ENCODE measurements at regions not wholly inside any gene's neighbourhood (a gene's known extent, or its start where the extent isn't known, plus 50 kb on each side); places are given as distances from the start of the nearest gene placed in this dataset.

GRCh38 chr6:95071464-95071863 is 505.9 kb upstream of the MANEA start:
- DNase-seq: no peak

GRCh38 chr6:95078457-95078856 is 498.9 kb upstream of the MANEA start:
- DNase-seq: no peak

GRCh38 chr6:95081231-95081630 is 496.1 kb upstream of the MANEA start:
- DNase-seq: no peak

- no peak for DNase-seq
Observed at GRCh38 chr6:95081949-95082348, 495.4 kb upstream of the MANEA start.

GRCh38 chr6:95083506-95083905 is 493.8 kb upstream of the MANEA start:
- DNase-seq: no peak

DNA sequence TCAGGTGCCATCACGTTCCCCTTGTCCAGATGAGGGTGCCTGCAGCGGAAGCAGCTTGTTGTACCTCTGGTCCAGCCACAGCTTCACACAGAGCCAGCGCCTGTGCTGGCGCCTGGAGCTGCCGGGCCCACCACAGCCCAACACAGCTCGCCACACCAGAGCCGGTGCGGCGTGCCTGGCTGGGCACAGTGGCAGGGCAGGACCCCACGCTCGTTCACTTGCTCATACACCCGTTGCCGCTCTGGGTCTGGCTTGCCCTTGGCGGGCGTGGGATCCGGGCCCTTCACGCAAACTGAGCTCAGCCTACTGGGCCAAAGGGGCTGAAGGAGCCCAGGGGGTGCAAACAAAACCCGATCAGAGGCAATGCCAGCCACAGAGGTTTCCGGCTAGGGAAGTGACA is 492.5 kb upstream of the MANEA start:
- no peak for DNase-seq

GRCh38 chr6:95087394-95088097 is 489.8 kb upstream of the MANEA start:
- peak; percentile 77 for DNase-seq

GRCh38 chr6:95091823-95092436 is 485.4 kb upstream of the MANEA start:
- peak; percentile 69 for DNase-seq

DNA sequence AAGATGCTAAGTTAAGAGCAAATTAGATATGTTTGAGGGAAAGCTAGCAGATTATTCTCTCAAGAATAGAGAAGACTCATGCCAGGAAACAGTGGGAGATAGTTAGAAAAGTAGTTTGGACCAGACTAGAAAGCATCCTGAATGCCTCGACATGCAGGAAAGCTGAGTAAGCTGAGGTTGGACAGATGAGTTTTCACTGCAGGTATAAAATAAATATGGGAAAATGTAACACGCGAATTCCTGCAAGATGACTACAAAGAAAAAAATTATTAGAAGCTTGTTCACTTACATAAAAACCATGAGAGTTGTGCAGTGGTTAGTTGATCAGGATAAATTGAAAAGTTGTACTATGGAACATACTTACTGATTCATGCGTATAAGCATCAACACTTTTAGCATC is 484.2 kb upstream of the MANEA start:
- DNase-seq: no peak

- no peak for DNase-seq
Observed at GRCh38 chr6:95094751-95095663, 482.3 kb upstream of the MANEA start.

DNA sequence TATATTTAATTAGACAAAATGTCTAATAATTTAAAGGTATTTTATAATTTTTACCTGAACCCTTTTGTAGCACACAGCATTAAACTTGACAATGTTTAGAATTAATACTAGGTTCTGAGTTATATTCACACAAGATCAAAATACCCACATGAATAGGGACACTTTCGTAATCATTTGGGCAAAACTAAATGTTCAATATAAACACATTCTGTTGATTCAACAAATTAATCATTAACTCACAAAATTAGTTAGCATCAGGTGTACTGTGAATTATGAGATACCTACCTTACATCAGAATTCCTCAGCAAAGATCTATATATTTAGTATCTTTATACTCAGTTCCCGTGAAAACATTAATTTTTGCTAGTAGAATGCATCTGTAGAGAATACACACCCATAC is 481.5 kb upstream of the MANEA start:
- no peak for DNase-seq

GRCh38 chr6:95099410-95099809 is 477.9 kb upstream of the MANEA start:
- DNase-seq: no peak

DNA sequence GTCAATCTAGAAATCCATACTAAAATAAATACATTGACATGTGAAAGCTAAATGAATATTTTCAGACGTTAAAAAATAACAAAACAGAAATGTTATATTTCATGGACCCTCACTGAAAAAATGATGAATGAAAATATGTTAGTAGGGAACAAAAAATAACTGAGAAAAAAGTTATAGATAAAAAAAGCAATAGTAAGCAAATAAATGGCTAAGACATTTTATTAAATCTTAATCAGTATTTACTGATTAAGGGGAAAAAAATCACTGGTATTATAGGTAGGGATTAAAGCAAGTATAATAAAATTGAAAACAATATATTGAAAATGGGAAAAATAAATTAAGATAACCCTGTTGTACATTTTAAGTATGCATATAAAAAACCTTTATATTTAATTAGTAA is 468.1 kb upstream of the MANEA start:
- DNase-seq: no peak

DNA sequence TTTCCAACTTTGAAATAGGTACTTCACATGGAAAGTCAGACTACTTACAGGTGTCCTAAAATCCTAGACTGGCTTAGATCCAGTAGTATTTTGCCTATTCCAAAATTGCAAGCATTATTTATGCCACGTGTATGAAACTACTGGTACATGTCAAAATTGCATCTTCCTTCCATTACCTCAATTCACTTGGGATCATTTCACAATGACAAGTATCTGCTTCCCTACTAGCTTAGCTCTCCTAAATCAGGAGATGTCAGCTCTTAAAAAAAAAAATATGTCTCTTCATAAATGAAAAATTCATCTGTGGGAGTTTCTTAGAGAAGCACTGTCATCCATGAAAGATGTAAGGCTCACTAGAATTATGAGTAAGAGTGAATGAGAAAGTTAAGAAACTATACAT is 466.6 kb upstream of the MANEA start:
- no peak for DNase-seq

GRCh38 chr6:95117236-95117635 is 460.1 kb upstream of the MANEA start:
- DNase-seq: no peak

DNA sequence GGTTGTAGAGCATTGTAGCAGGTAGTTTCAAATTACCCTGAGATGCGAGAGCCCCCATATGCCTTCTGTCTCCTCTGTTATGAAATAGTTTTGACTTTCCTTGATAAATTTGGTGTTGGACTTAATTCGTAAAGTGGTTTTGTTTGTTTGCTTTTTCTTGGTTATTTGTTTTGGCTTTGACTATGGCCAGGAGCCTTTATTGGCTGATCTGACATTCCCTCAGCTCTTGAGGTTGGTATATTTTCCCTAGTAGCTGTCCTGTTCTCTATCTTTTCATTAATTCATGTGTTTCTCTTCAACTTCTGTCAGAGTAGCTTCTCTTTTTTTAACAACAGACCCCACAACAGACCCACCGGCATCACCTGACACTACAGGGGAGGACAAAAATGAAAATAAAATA is 457.4 kb upstream of the MANEA start:
- no peak for DNase-seq

- DNase-seq: peak; percentile 3
Observed at GRCh38 chr6:95120984-95121383, 456.4 kb upstream of the MANEA start.

GRCh38 chr6:95127261-95127660 is 450.1 kb upstream of the MANEA start:
- DNase-seq: no peak

- no peak for DNase-seq
Observed at GRCh38 chr6:95128439-95128838, 448.9 kb upstream of the MANEA start.

DNA sequence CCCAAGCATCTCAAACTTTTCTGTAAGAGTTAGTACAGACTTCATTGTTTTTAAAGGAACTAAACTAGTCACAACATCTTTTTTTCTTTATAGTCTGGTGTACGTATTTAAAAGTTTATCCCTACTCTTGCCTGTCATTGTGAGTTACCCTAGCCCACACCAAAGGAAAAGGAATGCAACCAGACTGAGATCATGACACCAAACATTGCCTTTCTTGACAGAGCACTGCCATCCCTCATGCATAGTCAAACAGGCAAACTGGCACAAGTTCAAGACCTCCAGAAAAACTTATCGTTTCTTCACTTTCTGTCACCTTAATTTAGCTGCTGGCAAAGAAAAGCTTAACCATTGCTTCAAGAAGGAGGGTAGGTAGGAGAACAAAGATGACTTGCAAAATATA is 448.4 kb upstream of the MANEA start:
- DNase-seq: no peak

DNA sequence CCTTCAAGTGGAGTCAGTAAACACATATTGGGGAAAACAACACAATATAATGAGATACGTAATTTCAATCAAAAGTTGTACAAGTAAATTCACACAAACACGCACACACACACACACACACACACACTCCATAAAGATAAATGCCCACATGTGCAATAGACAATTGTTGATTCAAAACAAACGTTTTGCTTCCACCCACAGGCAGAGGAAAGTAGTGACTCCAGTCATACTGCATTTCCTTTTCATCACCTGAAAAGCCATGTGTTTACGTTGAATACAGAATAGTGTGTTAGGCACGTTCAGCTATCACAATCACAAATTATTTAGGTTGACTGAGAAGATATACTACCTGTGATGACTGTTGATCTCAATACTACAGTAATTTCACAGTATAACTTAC is 443.8 kb upstream of the MANEA start:
- no peak for DNase-seq

GRCh38 chr6:95135182-95135581 is 442.2 kb upstream of the MANEA start:
- no peak for DNase-seq

- no peak for DNase-seq
Observed at GRCh38 chr6:95142101-95142500, 435.2 kb upstream of the MANEA start.

Measured in tongue (tissue), 1 donor.